Stomach (tissue), 8 donors: ENCODE measurements at regions not wholly inside any gene's neighbourhood (a gene's known extent, or its start where the extent isn't known, plus 50 kb on each side); places are given as distances from the start of the nearest gene placed in this dataset.

Experiments
- DNase-seq, 2 donors: peaks; one replicate each; pipeline versions ENCODE4 v3.0.0 to v3.0.0-alpha.2; 2013 to 2019
- H3K27ac ChIP-seq, 5 donors: fragments of 200-600 bp in 4 of 5; sonication (generic) in 4 of 5; one replicate each; pipeline ENCODE4 v1.5.1; 2013 to 2019; ENCODE audit warnings: mild to moderate bottlenecking in 1 of 5, moderate library complexity in 1 of 5
- H3K27me3 ChIP-seq, 3 donors: fragments of 200-600 bp; sonication (generic); one replicate each; pipeline ENCODE4 v1.5.1; 2017 to 2019; ENCODE audit warnings: mixed run types in 1 of 3
- H3K36me3 ChIP-seq, 4 donors: fragments of 200-600 bp; sonication (generic); 1 replicate in 3 of 4; 2 replicates in 1 of 4; pipeline ENCODE4 v1.5.1; 2016 to 2019
- H3K4me1 ChIP-seq, 4 donors: fragments of 200-600 bp; sonication (generic); one replicate each; pipeline ENCODE4 v1.5.1; 2016 to 2019
- H3K4me3 ChIP-seq, 4 donors: fragments of 200-600 bp; sonication (generic) in 3 of 4; one replicate each; pipeline ENCODE4 v1.5.1; 2016 to 2019; ENCODE audit warnings: mild to moderate bottlenecking in 1 of 4
- H3K9me3 ChIP-seq, 4 donors: fragments of 200-600 bp; sonication (generic); one replicate each; pipeline ENCODE4 v1.5.1; 2016 to 2019
- CTCF ChIP-seq, 7 experiments: fragments of 450-650 bp in 4 of 7; fragments of 200-600 bp in 3 of 7; sonication (generic) in 3 of 7; IDR thresholded peaks; one replicate each; pipeline ENCODE4 v1.5.1; 2016 to 2019; ENCODE audit warnings: antibody characterized with exemption in 7 of 7, control low read depth in 2 of 7, mild to moderate bottlenecking in 1 of 7
- EP300 ChIP-seq: sonication (generic); formaldehyde crosslinking; IDR thresholded peaks from one replicate; pipeline ENCODE4 v1.6.1; 2017; ENCODE audit warnings: antibody characterized with exemption
- POLR2A ChIP-seq, 4 donors: fragments of 450-650 bp; IDR thresholded peaks; one replicate each; pipeline ENCODE4 v1.6.1; 2016; ENCODE audit warnings: antibody characterized with exemption in 4 of 4, control low read depth in 2 of 4, mild to moderate bottlenecking in 1 of 4, moderate library complexity in 1 of 4
- POLR2AphosphoS5 ChIP-seq, 3 donors: sonication (generic); formaldehyde crosslinking; IDR thresholded peaks; one replicate each; pipeline ENCODE4 v1.6.1; 2016; ENCODE audit warnings: antibody characterized with exemption in 3 of 3
- WGBS, 5 donors: extraction: QIAGEN DNeasy Blood & Tissue Kit in 3 of 5; methylation state at CpG; one replicate each; pipeline versions ENCODE4 v1.1.5 to v1.1.7; 2013 to 2018; 5-methylcytosine and 5-hydroxymethylcytosine counted together
- intact Hi-C: fragments of 100-400 bp; cut with DNase I; formaldehyde crosslinking; loops from one replicate; pipeline ENCODE4 v1.15.1; 2023; ENCODE audit warnings: low total_unique reads
- donor health status: healthy with polysubstance abuse.
- donor health status: Bipolar disorder and iron deficiency.
- donor health status: healthy.

DNA sequence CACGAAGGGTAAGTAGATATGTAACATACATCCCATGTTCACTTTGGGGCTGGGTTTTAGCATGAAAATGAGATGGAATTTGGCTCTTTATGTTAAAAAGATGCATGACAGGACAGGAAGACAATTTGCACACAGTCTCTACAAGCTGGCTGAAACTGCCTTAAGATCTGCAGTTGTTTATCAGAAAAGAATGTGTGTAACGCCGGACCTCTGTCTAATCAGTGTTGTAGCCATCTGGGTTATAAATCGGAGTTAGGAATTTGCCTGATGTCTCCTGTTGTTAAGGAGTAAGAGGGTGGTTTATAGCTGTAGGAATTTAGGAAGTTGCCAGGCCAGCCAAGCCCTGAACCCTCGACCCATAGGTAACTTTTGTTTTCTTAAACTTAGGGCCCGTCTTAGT, 562.9 kb upstream of the FAT1 start:
- WGBS, 5 donors, result 45 to 58% (median 52%) methylated on average over 6 of the region's 6 CpGs

GRCh38 chr4:187289371-187289770, 565.7 kb upstream of the FAT1 start:
- H3K36me3 ChIP-seq, result no peaks in the 10 kb centered on the region
- 40 to 45% (median 42%) methylated on average over 2 of the region's 2 CpGs for WGBS, 5 donors

More for the DNA sequence above, 562.9 kb upstream of the FAT1 start:
- DNase-seq, result no peak
- H3K4me1 ChIP-seq, result no peaks in the 10 kb centered on the region
- intact Hi-C loops, result no loop called here
- H3K27ac ChIP-seq, result no peak overlapping the region
- H3K9me3 ChIP-seq, result no peaks in the 10 kb centered on the region
- no peaks in the 10 kb centered on the region for H3K27me3 ChIP-seq
- H3K36me3 ChIP-seq, result no peaks in the 10 kb centered on the region
- no peak overlapping the region for H3K4me3 ChIP-seq
- TF ChIP-seq EP300, result no peak
- no peak for TF ChIP-seq POLR2A (IDR thresholded peaks at IDR 0.05)
- TF ChIP-seq POLR2AphosphoS5 (IDR thresholded peaks at IDR 0.05), result no peak
- TF ChIP-seq CTCF (IDR thresholded peaks at IDR 0.05), result no peak

DNA sequence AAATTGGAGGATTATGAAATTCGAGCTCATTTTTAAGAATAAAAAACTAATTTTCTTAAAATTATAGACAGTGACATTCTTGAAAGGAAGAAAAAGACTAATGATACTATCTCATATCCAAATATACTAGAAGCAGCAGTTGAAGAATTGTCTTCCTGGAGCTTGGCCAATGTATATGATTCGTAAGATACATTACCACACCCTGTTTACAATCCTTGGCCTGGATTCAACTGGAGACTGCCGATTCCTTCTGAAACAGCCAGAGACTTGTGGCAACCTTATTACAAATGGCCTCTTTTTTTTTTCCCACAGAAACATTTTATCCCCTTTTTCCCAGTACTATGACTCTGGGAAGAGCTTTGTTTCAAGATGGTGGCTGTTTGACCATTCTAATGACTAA, 571.2 kb upstream of the FAT1 start:
- Histone ChIP-seq H3K4me3 (no peak overlapping the region), H3K27me3 (no peaks in the 10 kb centered on the region), H3K4me1 (no peaks in the 10 kb centered on the region), H3K36me3 (no peaks in the 10 kb centered on the region), H3K27ac (no peak overlapping the region), H3K9me3 (peaks cover 0 to 23% (median 3%) of the 10 kb centered on the region in 4 donors)
- 36 to 49% (median 38%) methylated on average over 3 of the region's 3 CpGs for WGBS, 5 donors
- no peak for TF ChIP-seq CTCF (IDR thresholded peaks at IDR 0.05)
- no peak for TF ChIP-seq POLR2A (IDR thresholded peaks at IDR 0.05)
- TF ChIP-seq POLR2AphosphoS5 (IDR thresholded peaks at IDR 0.05), result no peak
- TF ChIP-seq EP300, result no peak
- DNase-seq, result no peak
- intact Hi-C loops, result no loop called here

More at GRCh38 chr4:187289371-187289770, 565.7 kb upstream of the FAT1 start:
- intact Hi-C loops, result no loop called here
- TF ChIP-seq POLR2A (IDR thresholded peaks at IDR 0.05) (no peak), POLR2AphosphoS5 (IDR thresholded peaks at IDR 0.05) (no peak), EP300 (no peak), CTCF (IDR thresholded peaks at IDR 0.05) (no peak)
- Histone ChIP-seq H3K27ac (no peak overlapping the region), H3K9me3 (no peaks in the 10 kb centered on the region), H3K27me3 (no peaks in the 10 kb centered on the region), H3K4me3 (no peak overlapping the region), H3K4me1 (no peaks in the 10 kb centered on the region)
- no peak for DNase-seq

- Histone ChIP-seq H3K36me3 (no peaks in the 10 kb centered on the region), H3K9me3 (peaks cover 0 to 9% (median 0%) of the 10 kb centered on the region in 4 donors), H3K27me3 (no peaks in the 10 kb centered on the region), H3K27ac (no peak overlapping the region), H3K4me1 (no peaks in the 10 kb centered on the region), H3K4me3 (no peak overlapping the region)
- intact Hi-C loops, result no loop called here
- TF ChIP-seq EP300 (no peak), POLR2A (IDR thresholded peaks at IDR 0.05) (no peak), CTCF (IDR thresholded peaks at IDR 0.05) (no peak), POLR2AphosphoS5 (IDR thresholded peaks at IDR 0.05) (no peak)
- no peak for DNase-seq
- 93 to 95% (median 94%) methylated on average over 16 of the region's 16 CpGs for WGBS, 5 donors
Measured at GRCh38 chr4:187301923-187302322, 578.3 kb upstream of the FAT1 start.
